Ovary (tissue), 7 donors: ENCODE measurements at regions not wholly inside any gene's neighbourhood (a gene's known extent, or its start where the extent isn't known, plus 50 kb on each side); places are given as distances from the start of the nearest gene placed in this dataset.
"Not testable (repeated sequence)": the region's sequence is repeated elsewhere in the genome, so short reads cannot be mapped to it uniquely, and the experiment has no call there.

Experiments used
- DNase-seq, 5 donors: peaks; one replicate each; pipeline ENCODE4 v3.0.0-alpha.2; 2019 to 2020
- H3K27ac ChIP-seq, 2 donors: fragments of 200-600 bp; one replicate each; pipeline versions ENCODE4 v1.5.1 to v1.8.0; 2019 to 2022
- H3K27me3 ChIP-seq: fragments of 200-600 bp; one replicate; pipeline ENCODE4 v1.8.0; 2022
- H3K36me3 ChIP-seq: fragments of 200-600 bp; sonication (generic); one replicate; pipeline ENCODE4 v1.5.1; 2019
- H3K4me1 ChIP-seq: one replicate; pipeline ENCODE4 v1.8.1; 2013; ENCODE audit warnings: mild to moderate bottlenecking, moderate library complexity; ENCODE audit not compliant: insufficient read depth
- H3K4me3 ChIP-seq: fragments of 200-600 bp; sonication (generic); one replicate; pipeline ENCODE4 v1.5.1; 2017
- H3K9me3 ChIP-seq, 2 donors: fragments of 200-600 bp in 1 of 2; sonication (generic) in 1 of 2; one replicate each; pipeline versions ENCODE4 v1.5.1 to v1.8.1; 2013 to 2019; ENCODE audit warnings: mild to moderate bottlenecking in 1 of 2, moderate library complexity in 1 of 2
- CTCF ChIP-seq, 3 donors: fragments of 450-650 bp in 2 of 3; fragments of 200-600 bp in 1 of 3; IDR thresholded peaks; one replicate each; pipeline versions ENCODE4 v1.5.1 to v1.8.0; 2016 to 2022; ENCODE audit warnings: antibody characterized with exemption in 3 of 3, mild to moderate bottlenecking in 1 of 3
- EP300 ChIP-seq: sonication (generic); formaldehyde crosslinking; IDR thresholded peaks from one replicate; pipeline ENCODE4 v1.6.1; 2017; ENCODE audit warnings: antibody characterized with exemption
- POLR2A ChIP-seq: fragments of 450-650 bp; IDR thresholded peaks from one replicate; pipeline ENCODE4 v1.6.1; 2017; ENCODE audit warnings: antibody characterized with exemption, mild to moderate bottlenecking, moderate library complexity
- WGBS, 3 donors: extraction: QIAGEN DNeasy Blood & Tissue Kit in 1 of 3; methylation state at CpG; one replicate each; pipeline versions ENCODE4 v1.1.5 to v1.1.7; 2013 to 2017; 5-methylcytosine and 5-hydroxymethylcytosine counted together
- intact Hi-C, 4 donors: fragments of 100-400 bp; cut with DNase I; formaldehyde crosslinking; loops; one replicate each; pipeline versions ENCODE4 v1.11.0 to v1.15.1; 2022 to 2023
- donor health status: DM: no; HTN: no; CAD: no; lungs with moderate emphysema.
- donor health status: DM: no; HTN: no; CAD: no.
- donor health status: Bipolar disorder and iron deficiency.
- donor health status: DM: no; HTN: no; CAD: no.
- donor health status: DM: yes; HTN: yes; CAD: no.

GRCh38 chr3:139135657-139136056, 91.0 kb upstream of the PRR23C start:
- Histone ChIP-seq H3K36me3 (no peaks in the 10 kb centered on the region), H3K27me3 (no peaks in the 10 kb centered on the region), H3K4me3 (no peak overlapping the region), H3K9me3 (no peaks in the 10 kb centered on the region), H3K27ac (no peak overlapping the region), H3K4me1 (no peaks in the 10 kb centered on the region)
- DNase-seq, result no peak
- TF ChIP-seq POLR2A, result no peak
- TF ChIP-seq CTCF (IDR thresholded peaks at IDR 0.05), result no peak
- TF ChIP-seq EP300, result no peak
- intact Hi-C loops, result no loop called here

GRCh38 chr3:139136469-139137202, 91.9 kb upstream of the PRR23C start:
- H3K4me1 ChIP-seq, result no peaks in the 10 kb centered on the region
- H3K4me3 ChIP-seq, result no peak overlapping the region
- TF ChIP-seq EP300 (no peak), CTCF (IDR thresholded peaks at IDR 0.05) (no peak), POLR2A (no peak)
- H3K36me3 ChIP-seq, result no peaks in the 10 kb centered on the region
- WGBS, 3 donors, result 66 to 85% (median 85%) methylated on average over 7 of the region's 7 CpGs
- DNase-seq, result no peak
- H3K27me3 ChIP-seq, result no peaks in the 10 kb centered on the region
- intact Hi-C loops, result no loop called here
- no peak overlapping the region for H3K27ac ChIP-seq
- H3K9me3 ChIP-seq, result no peaks in the 10 kb centered on the region

GRCh38 chr3:139140553-139140952, 95.9 kb upstream of the PRR23C start:
- no peaks in the 10 kb centered on the region for H3K27me3 ChIP-seq
- no peaks in the 10 kb centered on the region for H3K9me3 ChIP-seq
- H3K36me3 ChIP-seq, result no peaks in the 10 kb centered on the region
- no peaks in the 10 kb centered on the region for H3K4me1 ChIP-seq
- intact Hi-C loops, result no loop called here
- no peak for DNase-seq
- H3K27ac ChIP-seq, result no peak overlapping the region
- H3K4me3 ChIP-seq, result no peak overlapping the region
- TF ChIP-seq POLR2A (no peak), CTCF (IDR thresholded peaks at IDR 0.05) (no peak), EP300 (no peak)

GRCh38 chr3:139145980-139146379, 101.3 kb upstream of the PRR23C start:
- H3K36me3 ChIP-seq, H3K27ac ChIP-seq, H3K9me3 ChIP-seq, DNase-seq, H3K27me3 ChIP-seq, H3K4me3 ChIP-seq, H3K4me1 ChIP-seq, intact Hi-C loops: not testable (repeated sequence)
- WGBS, 3 donors, result 85 to 88% (median 87%) methylated on average over 4 of the region's 4 CpGs

GRCh38 chr3:139151530-139151929, 106.8 kb upstream of the PRR23C start:
- Histone ChIP-seq H3K27me3 (no peaks in the 10 kb centered on the region), H3K4me3 (no peak overlapping the region), H3K36me3 (no peaks in the 10 kb centered on the region), H3K4me1 (no peaks in the 10 kb centered on the region), H3K9me3 (no peaks in the 10 kb centered on the region), H3K27ac (no peak overlapping the region)
- 95 to 100% (median 100%) methylated on average over 1 of the region's 1 CpG for WGBS, 3 donors
- no peak for DNase-seq
- intact Hi-C loops, result no loop called here
- TF ChIP-seq EP300, result no peak
- TF ChIP-seq POLR2A, result no peak
- TF ChIP-seq CTCF (IDR thresholded peaks at IDR 0.05), result no peak

- H3K4me1 ChIP-seq, DNase-seq, H3K36me3 ChIP-seq, H3K9me3 ChIP-seq, H3K27me3 ChIP-seq, intact Hi-C loops, H3K4me3 ChIP-seq, H3K27ac ChIP-seq: not testable (repeated sequence)
These were observed 108.7 kb upstream of the PRR23C start for GRCh38 chr3:139153434-139153833.
